GM06990 (cell line): ENCODE measurements at regions not wholly inside any gene's neighbourhood (a gene's known extent, or its start where the extent isn't known, plus 50 kb on each side); places are given as distances from the start of the nearest gene placed in this dataset.

Source experiments
- DNase-seq: peaks from one replicate; pipeline ENCODE4 v3.0.0-alpha.2; 2011; ENCODE audit not compliant: insufficient read length; ENCODE audit errors: extremely low read depth
- H3K27me3 ChIP-seq: replicated peaks from 2 replicates; pipeline ENCODE4 v1.6.0; 2011; ENCODE audit warnings: low read length; ENCODE audit not compliant: control insufficient read depth, insufficient read depth
- H3K36me3 ChIP-seq: 2 replicates; pipeline ENCODE4 v1.5.1; 2011; ENCODE audit warnings: low read length; ENCODE audit not compliant: control insufficient read depth, insufficient read depth
- H3K4me3 ChIP-seq: replicated peaks from 2 replicates; pipeline ENCODE4 v1.5.1; 2011; ENCODE audit warnings: low read depth, mild to moderate bottlenecking, control low read depth, low read length
- CTCF ChIP-seq: IDR thresholded peaks from 2 replicates; pipeline ENCODE4 v1.5.1; 2011; ENCODE audit warnings: low read length, control low read depth, mild to moderate bottlenecking, inconsistent platforms; ENCODE audit not compliant: insufficient read depth, poor library complexity, severe bottlenecking

DNA sequence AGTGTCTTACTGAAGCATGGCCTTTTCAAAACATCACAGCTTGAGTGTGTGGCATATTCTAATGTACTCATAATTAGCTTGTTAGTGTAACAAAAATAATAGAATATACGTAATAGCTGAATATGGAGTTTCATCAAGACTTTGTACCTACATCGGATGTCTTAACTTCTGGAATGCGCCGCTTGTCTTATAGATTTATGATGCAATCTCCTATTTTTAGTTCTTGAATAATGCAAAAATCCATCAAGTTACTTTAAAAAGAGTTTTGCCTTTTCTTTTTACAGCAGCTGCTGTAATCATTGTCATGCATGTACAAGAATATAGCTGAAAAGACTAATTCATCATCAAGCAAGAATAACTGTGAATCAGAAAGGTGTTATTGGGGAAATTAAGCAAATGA, 140.7 kb upstream of the SCN7A start:
- Histone ChIP-seq H3K36me3 (no peaks in the 10 kb centered on the region), H3K27me3 (no peaks in the 10 kb centered on the region), H3K4me3 (no peak overlapping the region)
- DNase-seq: no peak
- TF ChIP-seq CTCF: no peak

DNA sequence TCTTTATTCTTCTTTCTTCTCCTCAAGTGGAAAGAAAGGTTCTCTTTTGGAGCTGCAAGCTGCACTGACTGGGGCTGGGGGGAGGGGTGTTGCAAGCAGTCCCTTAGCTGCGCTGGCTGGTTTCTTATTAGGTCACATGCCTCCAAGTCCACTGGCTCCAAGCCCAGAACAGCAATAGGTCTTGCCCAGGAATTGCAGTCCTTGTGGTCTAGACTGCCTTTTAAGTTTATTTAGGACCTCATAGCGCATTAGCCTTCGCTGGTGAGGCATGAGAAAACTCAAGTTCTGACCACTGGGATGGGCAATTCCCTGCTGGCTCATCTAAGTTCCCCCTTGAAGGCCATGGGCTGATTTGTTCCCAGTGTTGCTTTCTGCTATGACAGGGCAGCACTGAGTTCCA, 138.6 kb upstream of the SCN7A start:
- no peak for TF ChIP-seq CTCF
- DNase-seq: no peak
- H3K36me3 ChIP-seq: no peaks in the 10 kb centered on the region
- no peak overlapping the region for H3K4me3 ChIP-seq
- no peaks in the 10 kb centered on the region for H3K27me3 ChIP-seq

GRCh38 chr2:166628478-166629136, 134.6 kb upstream of the SCN7A start:
- no peak for TF ChIP-seq CTCF
- Histone ChIP-seq H3K4me3 (no peak overlapping the region), H3K36me3 (no peaks in the 10 kb centered on the region), H3K27me3 (no peaks in the 10 kb centered on the region)
- DNase-seq: no peak

GRCh38 chr2:166627893-166628292, 133.8 kb upstream of the SCN7A start:
- no peak overlapping the region for H3K4me3 ChIP-seq
- no peaks in the 10 kb centered on the region for H3K27me3 ChIP-seq
- no peak for TF ChIP-seq CTCF
- no peak for DNase-seq
- H3K36me3 ChIP-seq: no peaks in the 10 kb centered on the region

DNA sequence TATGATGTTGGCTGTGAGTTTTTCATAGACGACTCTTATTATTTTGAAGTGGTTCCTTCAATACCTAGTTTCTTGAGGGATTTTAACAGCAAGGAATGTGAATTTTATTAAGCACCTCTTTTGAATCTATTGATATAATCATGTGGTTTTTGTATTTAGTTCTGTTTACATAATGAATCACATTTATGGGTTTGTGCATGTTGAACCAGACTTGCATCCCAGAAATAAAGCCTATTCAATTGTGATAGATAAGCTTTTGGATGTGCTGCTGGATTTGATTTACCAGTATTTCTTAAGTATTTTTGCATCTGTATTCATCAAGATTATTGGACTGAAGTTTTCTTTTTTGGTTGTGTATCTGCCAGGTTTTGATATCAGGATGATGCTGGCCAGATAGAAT, 131.6 kb upstream of the SCN7A start:
- H3K27me3 ChIP-seq: no peaks in the 10 kb centered on the region
- no peak for DNase-seq
- no peak for TF ChIP-seq CTCF
- H3K36me3 ChIP-seq: no peaks in the 10 kb centered on the region
- no peak overlapping the region for H3K4me3 ChIP-seq

- no peaks in the 10 kb centered on the region for H3K36me3 ChIP-seq
- TF ChIP-seq CTCF: no peak
- no peaks in the 10 kb centered on the region for H3K27me3 ChIP-seq
- no peak overlapping the region for H3K4me3 ChIP-seq
- DNase-seq: no peak
Observed at GRCh38 chr2:166614503-166614902, 120.5 kb upstream of the SCN7A start.
